Endodermal cell (in vitro differentiated cells): ENCODE measurements at regions not wholly inside any gene's neighbourhood (a gene's known extent, or its start where the extent isn't known, plus 50 kb on each side); places are given as distances from the start of the nearest gene placed in this dataset.
"Not testable (repeated sequence)": the region's sequence is repeated elsewhere in the genome, so short reads cannot be mapped to it uniquely, and the experiment has no call there.

Experiments
- DNase-seq: peaks from one replicate; pipeline ENCODE4 v3.0.0-alpha.2; 2017
- H3K27ac ChIP-seq: 2 replicates; pipeline ENCODE4 v1.5.1; 2013; ENCODE audit warnings: mild to moderate bottlenecking, low read depth, low read length, moderate library complexity
- H3K27me3 ChIP-seq: 2 replicates; pipeline ENCODE4 v1.6.1; 2013; ENCODE audit warnings: mild to moderate bottlenecking, low read length, moderate library complexity; ENCODE audit not compliant: insufficient read depth, control insufficient read depth, poor library complexity, severe bottlenecking
- H3K36me3 ChIP-seq: 2 replicates; pipeline ENCODE4 v1.7.0; 2013; ENCODE audit warnings: mild to moderate bottlenecking, low read length, moderate library complexity; ENCODE audit not compliant: control insufficient read depth, insufficient read depth
- H3K4me1 ChIP-seq: one replicate; pipeline ENCODE4 v1.7.0; 2013; ENCODE audit warnings: low read length; ENCODE audit not compliant: control insufficient read depth, insufficient read depth
- H3K4me3 ChIP-seq: 2 replicates; pipeline ENCODE4 v1.5.1; 2013; ENCODE audit warnings: mild to moderate bottlenecking, low read length, moderate library complexity
- H3K9ac ChIP-seq: 2 replicates; pipeline ENCODE4 v1.6.1; 2013; ENCODE audit warnings: mild to moderate bottlenecking, low read length, moderate library complexity; ENCODE audit not compliant: poor library complexity, severe bottlenecking; ENCODE audit errors: extremely low read depth
- H3K9me3 ChIP-seq: 2 replicates; pipeline ENCODE4 v1.6.1; 2013; ENCODE audit warnings: mild to moderate bottlenecking, low read length, moderate library complexity; ENCODE audit not compliant: control insufficient read depth
- H3K27ac Mint-ChIP-seq: 2 replicates; pipeline ENCODE4 v1.8.0; 2020; ENCODE audit warnings: mixed read lengths
- H3K27me3 Mint-ChIP-seq: 2 replicates; pipeline ENCODE4 v1.8.0; 2021; ENCODE audit warnings: mild to moderate bottlenecking, mixed read lengths; ENCODE audit not compliant: insufficient read depth
- H3K36me3 Mint-ChIP-seq: 2 replicates; pipeline ENCODE4 v1.8.0; 2020; ENCODE audit warnings: low read depth, mixed read lengths
- H3K4me1 Mint-ChIP-seq: 2 replicates; pipeline ENCODE4 v1.8.0; 2020; ENCODE audit warnings: mixed read lengths
- H3K4me3 Mint-ChIP-seq: 2 replicates; pipeline ENCODE4 v1.8.0; 2020; ENCODE audit warnings: mild to moderate bottlenecking, moderate library complexity, mixed read lengths
- H3K9me3 Mint-ChIP-seq: 2 replicates; pipeline ENCODE4 v1.8.0; 2020; ENCODE audit warnings: mild to moderate bottlenecking, mixed read lengths
- WGBS, 2 experiments: methylation state at CpG; one replicate each; pipeline versions ENCODE4 v1.1.5 to v1.1.7; 2013; ENCODE audit warnings: missing lambda C conversion rate in 2 of 2, mixed read lengths in 1 of 2; ENCODE audit not compliant: insufficient coverage in 1 of 2, insufficient read length in 1 of 2; 5-methylcytosine and 5-hydroxymethylcytosine counted together
- TF ChIP-seq, protein P1 (sequence below): fragments of 200-600 bp; sonication (generic); conservative IDR thresholded peaks from 2 replicates; pipeline ENCODE4 v1.5.0; 2021; ENCODE audit warnings: antibody characterized with exemption, mild to moderate bottlenecking

- not testable (repeated sequence) for H3K36me3 Mint-ChIP-seq, H3K9me3 Mint-ChIP-seq, H3K9ac ChIP-seq, H3K4me3 Mint-ChIP-seq, H3K36me3 ChIP-seq, H3K4me1 ChIP-seq, H3K27me3 Mint-ChIP-seq, H3K27ac Mint-ChIP-seq, H3K9me3 ChIP-seq, H3K27me3 ChIP-seq, H3K27ac ChIP-seq, H3K4me3 ChIP-seq, H3K4me1 Mint-ChIP-seq
- peak; percentile 34 for DNase-seq
- WGBS, 2 experiments = 88% methylated on average over 6 of the region's 24 CpGs; no CpG with 5 or more reads in 1 of the 2 experiments
Measured at GRCh38 chr12:131286301-131286700, 332.6 kb downstream of the ADGRD1 start.

DNA sequence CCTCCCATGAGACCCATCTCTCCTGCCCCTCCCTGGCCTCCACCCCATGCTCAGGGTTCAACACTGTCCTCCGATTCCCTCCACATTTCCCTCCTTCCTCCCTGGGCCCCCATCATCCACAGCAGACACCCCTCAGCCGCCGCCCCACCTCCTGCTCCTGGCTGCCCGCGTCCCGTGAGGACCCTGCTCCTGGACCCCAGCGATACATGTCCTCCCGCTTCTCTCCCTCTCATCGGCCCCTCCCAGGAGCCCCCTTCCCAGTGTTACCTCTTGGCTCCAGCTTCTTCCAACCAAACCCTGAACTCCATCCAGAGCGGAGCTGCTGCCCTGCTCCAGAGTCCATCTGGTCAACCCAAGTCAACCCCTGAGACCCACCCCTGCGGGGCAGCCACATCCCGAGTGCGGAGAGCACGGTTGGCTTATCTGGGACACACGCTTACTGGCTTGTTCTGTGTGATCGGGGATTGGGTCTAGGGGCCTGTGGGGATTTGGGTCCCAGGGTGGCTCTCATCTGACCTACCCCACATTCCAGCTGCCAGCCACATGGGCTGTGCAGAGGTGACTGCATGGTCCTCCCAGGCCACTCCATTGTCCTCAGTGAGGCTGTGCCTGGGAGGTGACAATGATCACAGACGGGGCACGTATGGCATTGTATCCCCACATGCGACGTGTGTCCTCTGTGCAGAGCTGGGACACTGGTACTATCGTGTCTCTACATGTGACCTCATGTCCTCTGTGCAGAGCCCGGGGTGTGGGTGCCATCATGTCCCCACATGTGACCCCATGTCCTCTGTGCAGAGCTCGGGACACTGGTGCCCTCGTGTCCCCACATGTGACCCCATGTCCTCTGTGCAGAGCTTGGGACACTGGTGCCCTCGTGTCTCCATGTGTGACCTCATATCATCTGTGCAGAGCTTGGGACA, 333.6 kb downstream of the ADGRD1 start:
- Mint-ChIP-seq H3K4me3 (no peak overlapping the region), H3K9me3 (no peaks in the 10 kb centered on the region), H3K36me3 (no peaks in the 10 kb centered on the region), H3K4me1 (no peaks in the 10 kb centered on the region), H3K27me3 (no peaks in the 10 kb centered on the region), H3K27ac (no peak overlapping the region)
- no peaks in the 10 kb centered on the region for H3K27me3 ChIP-seq
- H3K4me1 ChIP-seq = no peaks in the 10 kb centered on the region
- 88 to 91% methylated on average over 14 to 19 of the region's 25 CpGs for WGBS, 2 experiments
- DNase-seq = peak; percentile 34
- no peaks in the 10 kb centered on the region for H3K36me3 ChIP-seq
- TF ChIP-seq, protein P1, sequence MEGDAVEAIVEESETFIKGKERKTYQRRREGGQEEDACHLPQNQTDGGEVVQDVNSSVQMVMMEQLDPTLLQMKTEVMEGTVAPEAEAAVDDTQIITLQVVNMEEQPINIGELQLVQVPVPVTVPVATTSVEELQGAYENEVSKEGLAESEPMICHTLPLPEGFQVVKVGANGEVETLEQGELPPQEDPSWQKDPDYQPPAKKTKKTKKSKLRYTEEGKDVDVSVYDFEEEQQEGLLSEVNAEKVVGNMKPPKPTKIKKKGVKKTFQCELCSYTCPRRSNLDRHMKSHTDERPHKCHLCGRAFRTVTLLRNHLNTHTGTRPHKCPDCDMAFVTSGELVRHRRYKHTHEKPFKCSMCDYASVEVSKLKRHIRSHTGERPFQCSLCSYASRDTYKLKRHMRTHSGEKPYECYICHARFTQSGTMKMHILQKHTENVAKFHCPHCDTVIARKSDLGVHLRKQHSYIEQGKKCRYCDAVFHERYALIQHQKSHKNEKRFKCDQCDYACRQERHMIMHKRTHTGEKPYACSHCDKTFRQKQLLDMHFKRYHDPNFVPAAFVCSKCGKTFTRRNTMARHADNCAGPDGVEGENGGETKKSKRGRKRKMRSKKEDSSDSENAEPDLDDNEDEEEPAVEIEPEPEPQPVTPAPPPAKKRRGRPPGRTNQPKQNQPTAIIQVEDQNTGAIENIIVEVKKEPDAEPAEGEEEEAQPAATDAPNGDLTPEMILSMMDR = no peak
- H3K9ac ChIP-seq = no peak overlapping the region
- no peak overlapping the region for H3K4me3 ChIP-seq
- H3K27ac ChIP-seq = no peak overlapping the region
- H3K9me3 ChIP-seq = no peaks in the 10 kb centered on the region

- Histone ChIP-seq H3K27ac (no peak overlapping the region), H3K9ac (no peak overlapping the region), H3K36me3 (no peaks in the 10 kb centered on the region), H3K9me3 (no peaks in the 10 kb centered on the region), H3K4me1 (no peaks in the 10 kb centered on the region), H3K4me3 (no peak overlapping the region), H3K27me3 (no peaks in the 10 kb centered on the region)
- Mint-ChIP-seq H3K27ac (no peak overlapping the region), H3K36me3 (no peaks in the 10 kb centered on the region), H3K4me1 (no peaks in the 10 kb centered on the region), H3K27me3 (no peaks in the 10 kb centered on the region), H3K9me3 (no peaks in the 10 kb centered on the region), H3K4me3 (no peak overlapping the region)
- peak; percentile 35 for DNase-seq
- TF ChIP-seq, protein P1 = no peak
- 88 to 95% methylated on average over 18 to 24 of the region's 27 CpGs for WGBS, 2 experiments
Measured at GRCh38 chr12:131287938-131288764, 334.4 kb downstream of the ADGRD1 start.

GRCh38 chr12:131288765-131289695, 335.3 kb downstream of the ADGRD1 start:
- not testable (repeated sequence) for H3K36me3 Mint-ChIP-seq, H3K36me3 ChIP-seq, H3K4me1 Mint-ChIP-seq, H3K27me3 Mint-ChIP-seq, H3K9ac ChIP-seq, H3K27ac ChIP-seq, H3K9me3 ChIP-seq, H3K27ac Mint-ChIP-seq, H3K4me3 Mint-ChIP-seq, H3K4me3 ChIP-seq, H3K27me3 ChIP-seq, DNase-seq, H3K9me3 Mint-ChIP-seq, H3K4me1 ChIP-seq
- 94 to 96% methylated on average over 5 to 19 of the region's 19 CpGs for WGBS, 2 experiments

GRCh38 chr12:131289807-131290206, 336.1 kb downstream of the ADGRD1 start:
- not testable (repeated sequence) for H3K9me3 ChIP-seq

More at GRCh38 chr12:131289807-131290206, 336.1 kb downstream of the ADGRD1 start:
- H3K9ac ChIP-seq, H3K36me3 ChIP-seq, H3K27ac Mint-ChIP-seq, H3K27me3 Mint-ChIP-seq, H3K4me1 Mint-ChIP-seq, H3K27me3 ChIP-seq, H3K27ac ChIP-seq, H3K9me3 Mint-ChIP-seq, H3K4me3 ChIP-seq, H3K4me3 Mint-ChIP-seq, H3K4me1 ChIP-seq, H3K36me3 Mint-ChIP-seq: not testable (repeated sequence)
- peak; percentile 24 for DNase-seq
- WGBS, 2 experiments = 90 to 95% methylated on average over 2 to 3 of the region's 8 CpGs
